Mammary epithelial cell (primary cell): ENCODE measurements at regions not wholly inside any gene's neighbourhood (a gene's known extent, or its start where the extent isn't known, plus 50 kb on each side); places are given as distances from the start of the nearest gene placed in this dataset.

ENCODE experiments used
- CTCF ChIP-seq, 2 donors: IDR thresholded peaks in 1 of 2; conservative IDR thresholded peaks in 1 of 2; 2 replicates each; pipeline ENCODE4 v1.5.1; 2011 to 2012; ENCODE audit warnings: inconsistent platforms in 2 of 2, low read length in 2 of 2, mild to moderate bottlenecking in 2 of 2, control low read depth in 1 of 2, low read depth in 1 of 2; ENCODE audit not compliant: insufficient read depth in 1 of 2; ENCODE audit errors: extremely low read depth in 1 of 2
- EZH2 ChIP-seq: IDR thresholded peaks from 2 replicates; pipeline ENCODE4 v1.6.1; 2012; ENCODE audit warnings: low read length, inconsistent platforms, borderline replicate concordance

- TF ChIP-seq CTCF (conservative IDR thresholded peaks at IDR 0.05 in 1 of 2, IDR thresholded peaks at IDR 0.05 in 1 of 2; ENCODE audit: extremely low read depth in 1 of 2, insufficient read depth in 1 of 2, low read depth in 1 of 2, low read length in 2 of 2) (no peak), EZH2 (no peak)
Observed at GRCh38 chr4:20574986-20575385, 125.3 kb upstream of the PACRGL start.
